ENCODE measurements at regions not wholly inside any gene's neighbourhood (a gene's known extent, or its start where the extent isn't known, plus 50 kb on each side); places are given as distances from the start of the nearest gene placed in this dataset.

DNA sequence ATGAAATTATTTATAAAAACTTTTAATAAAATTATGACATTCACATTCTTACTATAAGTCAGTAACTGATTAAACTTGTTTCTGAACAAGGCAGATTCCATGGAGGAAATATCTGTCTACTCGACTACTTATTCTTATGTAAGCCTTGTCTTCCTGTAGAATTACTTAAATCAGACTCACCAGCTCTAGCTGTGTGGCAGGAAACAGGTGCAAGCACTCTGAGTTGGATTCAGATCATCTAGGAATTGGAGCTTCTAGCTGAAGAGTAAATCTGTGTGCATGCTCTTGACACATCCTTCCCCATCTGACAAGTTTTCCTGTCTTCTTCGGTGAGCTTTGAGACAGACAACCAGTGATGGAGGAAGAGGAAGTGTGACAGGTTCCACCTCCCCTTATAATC is 284.7 kb downstream of the TRIB2 start:
- TF ChIP-seq, protein P1, sequence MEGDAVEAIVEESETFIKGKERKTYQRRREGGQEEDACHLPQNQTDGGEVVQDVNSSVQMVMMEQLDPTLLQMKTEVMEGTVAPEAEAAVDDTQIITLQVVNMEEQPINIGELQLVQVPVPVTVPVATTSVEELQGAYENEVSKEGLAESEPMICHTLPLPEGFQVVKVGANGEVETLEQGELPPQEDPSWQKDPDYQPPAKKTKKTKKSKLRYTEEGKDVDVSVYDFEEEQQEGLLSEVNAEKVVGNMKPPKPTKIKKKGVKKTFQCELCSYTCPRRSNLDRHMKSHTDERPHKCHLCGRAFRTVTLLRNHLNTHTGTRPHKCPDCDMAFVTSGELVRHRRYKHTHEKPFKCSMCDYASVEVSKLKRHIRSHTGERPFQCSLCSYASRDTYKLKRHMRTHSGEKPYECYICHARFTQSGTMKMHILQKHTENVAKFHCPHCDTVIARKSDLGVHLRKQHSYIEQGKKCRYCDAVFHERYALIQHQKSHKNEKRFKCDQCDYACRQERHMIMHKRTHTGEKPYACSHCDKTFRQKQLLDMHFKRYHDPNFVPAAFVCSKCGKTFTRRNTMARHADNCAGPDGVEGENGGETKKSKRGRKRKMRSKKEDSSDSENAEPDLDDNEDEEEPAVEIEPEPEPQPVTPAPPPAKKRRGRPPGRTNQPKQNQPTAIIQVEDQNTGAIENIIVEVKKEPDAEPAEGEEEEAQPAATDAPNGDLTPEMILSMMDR (IDR thresholded peaks at IDR 0.05; ENCODE audit: borderline replicate concordance, extremely low read depth, low read length, poor library complexity, severe bottlenecking) = no peak
- no peak for TF ChIP-seq EZH2 (IDR thresholded peaks at IDR 0.05; ENCODE audit: borderline replicate concordance, low read depth, low read length, severe bottlenecking)
